GM12878 (cell line): ENCODE measurements at regions not wholly inside any gene's neighbourhood (a gene's known extent, or its start where the extent isn't known, plus 50 kb on each side); places are given as distances from the start of the nearest gene placed in this dataset.

Experiments used
- ATAC-seq: fragments of 200-7000 bp; cut with Tn5 transposase; 3 replicates; pipeline ENCODE4 v1.9.1; 2020; ENCODE audit warnings: mild to moderate bottlenecking, moderate library complexity
- BruUV-seq: library from RNA; stranded (reverse); fragments of 400-500 nt; replicated peaks from 2 replicates; lab custom pipeline; 2021; lab: Mats Ljungman, UMichigan
- CTCF ChIA-PET: fragments of 300-600 bp; sonication (Branson Sonifier 250); formaldehyde crosslinking; extraction: SDS; loops from one replicate; lab custom pipeline; 2021; ENCODE audit warnings: inconsistent platforms; lab: Yijun Ruan, JAX
- POLR2A ChIA-PET: fragments of 350-600 bp; formaldehyde crosslinking; extraction: SDS; loops from one replicate; lab custom pipeline; 2021; ENCODE audit warnings: inconsistent platforms; lab: Charles Lee
- RAD21 ChIA-PET: fragments of 300-600 bp; sonication (Branson Sonifier 250); formaldehyde crosslinking; loops from one replicate; lab custom pipeline; 2023; ENCODE audit warnings: antibody characterized with exemption; ENCODE audit not compliant: unreplicated experiment; lab: Charles Lee
- SMC1A ChIA-PET: fragments of 300-600 bp; sonication (Branson Sonifier 250); formaldehyde crosslinking; loops from one replicate; lab custom pipeline; 2023; ENCODE audit not compliant: unreplicated experiment, uncharacterized antibody; lab: Charles Lee
- DNase-seq: peaks from one replicate; pipeline ENCODE4 v3.0.0-alpha.2; 2011; ENCODE audit warnings: low read depth, low spot score
- FAIRE-seq: peaks from 3 replicates; lab custom pipeline; 2011; peaks lifted over from hg19 to GRCh38; lab: Jason Lieb, UNC
- H2AFZ ChIP-seq: 2 replicates; pipeline ENCODE4 v1.6.0; 2011; ENCODE audit warnings: low read depth, low read length, control low read depth; ENCODE audit not compliant: control insufficient read depth
- H3K27ac ChIP-seq: 2 replicates; pipeline ENCODE4 v1.5.1; 2011; ENCODE audit warnings: control low read depth; ENCODE audit not compliant: control insufficient read depth, insufficient read depth
- H3K27me3 ChIP-seq, 2 experiments: replicated peaks in 1 of 2; 2 replicates each; pipeline versions ENCODE4 v1.6.0 to v1.6.1; 2011; ENCODE audit warnings: low read length in 1 of 2; ENCODE audit not compliant: control insufficient read depth in 2 of 2, insufficient read depth in 2 of 2
- H3K36me3 ChIP-seq, 2 experiments: 2 replicates each; pipeline ENCODE4 v1.5.1; 2011; ENCODE audit warnings: low read length in 1 of 2; ENCODE audit not compliant: control insufficient read depth in 2 of 2, insufficient read depth in 2 of 2
- H3K4me1 ChIP-seq: 2 replicates; pipeline ENCODE4 v1.6.1; 2011; ENCODE audit warnings: mild to moderate bottlenecking, low read length, moderate library complexity, mixed read lengths; ENCODE audit not compliant: control insufficient read depth, insufficient read depth
- H3K4me2 ChIP-seq: 2 replicates; pipeline ENCODE4 v1.6.0; 2011; ENCODE audit warnings: control low read depth; ENCODE audit not compliant: control insufficient read depth, insufficient read depth
- H3K4me3 ChIP-seq: fragments of 200-600 bp; sonication (generic); 2 replicates; pipeline ENCODE4 v1.5.1; 2016
- H3K79me2 ChIP-seq: 2 replicates; pipeline ENCODE4 v1.6.0; 2011; ENCODE audit warnings: low read length; ENCODE audit not compliant: control insufficient read depth, insufficient read depth
- H3K9ac ChIP-seq: 2 replicates; pipeline ENCODE4 v1.8.0; 2011; ENCODE audit warnings: low read length, control low read depth, mixed read lengths; ENCODE audit not compliant: control insufficient read depth, insufficient read depth
- H3K9me3 ChIP-seq: replicated peaks from 3 replicates; pipeline ENCODE4 v1.5.1; 2011; ENCODE audit warnings: mild to moderate bottlenecking, low read length; ENCODE audit not compliant: control insufficient read depth, insufficient read depth
- H4K20me1 ChIP-seq: 2 replicates; pipeline ENCODE4 v1.6.0; 2011; ENCODE audit not compliant: control insufficient read depth, insufficient read depth
- BMI1 ChIP-seq: fragments of 450-650 bp; IDR thresholded peaks from 2 replicates; pipeline ENCODE4 v1.6.1; 2016; ENCODE audit warnings: mild to moderate bottlenecking, moderate library complexity, borderline replicate concordance
- CBFB ChIP-seq: IDR thresholded peaks from 2 replicates; pipeline ENCODE4 v1.6.1; 2016; ENCODE audit warnings: antibody characterized with exemption, low read depth
- CBX3 ChIP-seq: fragments of 200-600 bp; sonication (generic); IDR thresholded peaks from 2 replicates; pipeline ENCODE4 v1.6.1; 2016; ENCODE audit warnings: low read depth, borderline replicate concordance
- CTCF ChIP-seq, 3 experiments: IDR thresholded peaks in 2 of 3; conservative IDR thresholded peaks in 1 of 3; 2 replicates each; pipeline ENCODE4 v1.5.1; 2011; ENCODE audit warnings: low read depth in 3 of 3, low read length in 3 of 3, mild to moderate bottlenecking in 3 of 3, control low read depth in 2 of 3, moderate library complexity in 2 of 3, inconsistent platforms in 1 of 3, mixed read lengths in 1 of 3; ENCODE audit not compliant: control insufficient read depth in 2 of 3, insufficient read depth in 1 of 3; ENCODE audit errors: extremely low read depth in 1 of 3
- EGR1 ChIP-seq, 2 experiments: IDR thresholded peaks; 1 replicate in 1 of 2; 2 replicates in 1 of 2; pipeline ENCODE4 v1.6.1; 2011 to 2012; ENCODE audit warnings: low read depth in 2 of 2, low read length in 2 of 2, borderline replicate concordance in 1 of 2, mild to moderate bottlenecking in 1 of 2, moderate library complexity in 1 of 2
- JUND ChIP-seq: IDR thresholded peaks from 2 replicates; pipeline ENCODE4 v1.6.1; 2012; ENCODE audit warnings: low read depth, mild to moderate bottlenecking, low read length, improper control_type of control experiment, moderate library complexity
- KAT2A ChIP-seq: conservative IDR thresholded peaks from 2 replicates; pipeline ENCODE4 v1.6.1; 2011; ENCODE audit warnings: low read depth, low read length; ENCODE audit not compliant: control insufficient read depth
- MYB ChIP-seq: fragments of 150-350 bp; IDR thresholded peaks from 2 replicates; pipeline ENCODE4 v1.6.1; 2014; ENCODE audit warnings: mild to moderate bottlenecking, low read depth, low read length, borderline replicate concordance
- NFIC ChIP-seq: IDR thresholded peaks from 2 replicates; pipeline ENCODE4 v1.6.1; 2012; ENCODE audit warnings: low read depth, mild to moderate bottlenecking, inconsistent platforms, low read length, moderate library complexity
- NR2C2 ChIP-seq: IDR thresholded peaks from 2 replicates; pipeline ENCODE4 v1.6.1; 2011; ENCODE audit warnings: borderline replicate concordance, low read depth; ENCODE audit not compliant: control insufficient read depth, insufficient read length
- PAX8 ChIP-seq: fragments of 450-650 bp; IDR thresholded peaks from 2 replicates; pipeline ENCODE4 v1.6.1; 2017; ENCODE audit warnings: mild to moderate bottlenecking, moderate library complexity
- POU2F2 ChIP-seq: IDR thresholded peaks from 3 replicates; pipeline ENCODE4 v1.6.1; 2011; ENCODE audit warnings: low read depth, mild to moderate bottlenecking, low read length, borderline replicate concordance
- TCF7 ChIP-seq: IDR thresholded peaks from 2 replicates; pipeline ENCODE4 v1.6.1; 2014; ENCODE audit warnings: antibody characterized with exemption, borderline replicate concordance
- WGBS: methylation state at CpG from one replicate; pipeline ENCODE4 v1.1.6; 2016; ENCODE audit warnings: low lambda C conversion rate; ENCODE audit not compliant: insufficient replicate concordance, insufficient coverage; ENCODE audit errors: missing lambda C conversion rate; 5-methylcytosine and 5-hydroxymethylcytosine counted together
- in situ Hi-C: fragments of 300-500 bp; cut with MboI; formaldehyde crosslinking; loops from 9 replicates; pipeline ENCODE4 v1.14.3; 2018; ENCODE audit warnings: mixed read lengths
- intact Hi-C: fragments of 100-400 bp; cut with micrococcal nuclease; formaldehyde crosslinking; loops from one replicate; pipeline ENCODE4 v1.14.2; 2022; ENCODE audit not compliant: unreplicated experiment

DNA sequence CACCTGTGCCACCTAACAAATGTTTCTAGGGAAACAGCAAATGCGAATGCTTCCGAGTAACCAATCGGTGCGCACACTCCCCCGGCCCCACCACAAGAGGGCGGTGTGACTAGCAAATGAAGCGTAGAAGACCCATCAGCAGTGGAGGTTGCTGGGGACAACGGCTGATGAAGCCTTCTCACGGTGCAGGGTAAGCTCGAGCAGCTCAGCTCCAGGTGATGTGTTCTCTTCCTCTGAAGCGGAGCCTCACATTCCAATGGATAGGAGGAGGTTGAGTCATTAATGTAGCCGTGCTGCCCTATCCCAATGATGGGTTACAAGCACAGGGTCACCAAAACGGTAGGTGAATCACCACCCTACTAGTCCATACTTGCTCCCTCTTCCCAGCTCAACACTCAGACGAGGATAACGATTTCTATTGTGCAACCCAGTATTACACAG, 127.6 kb upstream of the TWIST2 start:
- no peaks in the 10 kb centered on the region for H3K27me3 ChIP-seq
- TF ChIP-seq CBFB, result no peak
- peak; percentile 27 to 44 (median 40) for TF ChIP-seq CTCF (IDR thresholded peaks at IDR 0.05 in 2 of 3, conservative IDR thresholded peaks at IDR 0.05 in 1 of 3; ENCODE audit: control insufficient read depth in 2 of 3, extremely low read depth in 1 of 3, insufficient read depth in 1 of 3, low read depth in 3 of 3, low read length in 3 of 3)
- TF ChIP-seq, all 136 proteins: peak for 1
- Histone ChIP-seq H4K20me1 (no peaks in the 10 kb centered on the region), H2AFZ (no peak overlapping the region), H3K79me2 (no peaks in the 10 kb centered on the region), H3K4me2 (no peak overlapping the region), H3K4me3 (no peak overlapping the region), H3K27ac (no peak overlapping the region), H3K9ac (no peak overlapping the region), H3K36me3 (no peaks in the 10 kb centered on the region), H3K4me1 (no peaks in the 10 kb centered on the region), H3K9me3 (no peaks in the 10 kb centered on the region; the same call in 2 of the 3 replicates)
- RAD21 ChIA-PET, result no interaction called here
- POLR2A ChIA-PET, result no interaction called here
- in situ Hi-C loops, result no loop called here
- DNase-seq (no peak), FAIRE-seq (no peak), ATAC-seq (no peak)
- 22% methylated on average over 15 of the region's 15 CpGs for WGBS
- CTCF ChIA-PET, result no interaction called here
- SMC1A ChIA-PET, result no interaction called here
- no TSS peak for BruUV-seq
- intact Hi-C loops, result no loop called here

GRCh38 chr2:238722181-238722580, 125.7 kb upstream of the TWIST2 start:
- ATAC-seq, result no peak
- Histone ChIP-seq H3K79me2 (no peaks in the 10 kb centered on the region), H3K36me3 (no peaks in the 10 kb centered on the region), H3K4me2 (no peak overlapping the region), H3K4me3 (no peak overlapping the region), H3K9me3 (no peaks in the 10 kb centered on the region; the same call in 2 of the 3 replicates), H3K9ac (no peak overlapping the region), H3K27ac (no peak overlapping the region), H3K4me1 (no peaks in the 10 kb centered on the region), H2AFZ (no peak overlapping the region), H3K27me3 (no peaks in the 10 kb centered on the region), H4K20me1 (no peaks in the 10 kb centered on the region)
- 80% methylated on average over 14 of the region's 14 CpGs for WGBS
- in situ Hi-C loops (no loop called here), intact Hi-C loops (no loop called here)
- FAIRE-seq, result no peak
- no peak for TF ChIP-seq EGR1 (IDR thresholded peaks at IDR 0.05; ENCODE audit: borderline replicate concordance in 1 of 2, low read depth in 2 of 2, low read length in 2 of 2)
- no peak for TF ChIP-seq POU2F2
- TF ChIP-seq BMI1, result no peak
- no peak for TF ChIP-seq NR2C2
- TF ChIP-seq MYB, result no peak
- TF ChIP-seq TCF7, result no peak
- no peak for TF ChIP-seq CBX3
- no peak for TF ChIP-seq KAT2A
- no peak for TF ChIP-seq CBFB
- TF ChIP-seq NFIC, result no peak
- no peak for TF ChIP-seq JUND
- no peak for TF ChIP-seq PAX8
- ChIA-PET CTCF (interaction anchor here (0.6 kb wide), 1 partner anchor 17 kb away, joined by 3 read pairs; no protein-coding TSS in a partner anchor), POLR2A (no interaction called here), RAD21 (no interaction called here), SMC1A (no interaction called here)
- no TSS peak for BruUV-seq
- DNase-seq, result no peak
